ENCODE measurements at regions not wholly inside any gene's neighbourhood (a gene's known extent, or its start where the extent isn't known, plus 50 kb on each side); places are given as distances from the start of the nearest gene placed in this dataset.

DNA sequence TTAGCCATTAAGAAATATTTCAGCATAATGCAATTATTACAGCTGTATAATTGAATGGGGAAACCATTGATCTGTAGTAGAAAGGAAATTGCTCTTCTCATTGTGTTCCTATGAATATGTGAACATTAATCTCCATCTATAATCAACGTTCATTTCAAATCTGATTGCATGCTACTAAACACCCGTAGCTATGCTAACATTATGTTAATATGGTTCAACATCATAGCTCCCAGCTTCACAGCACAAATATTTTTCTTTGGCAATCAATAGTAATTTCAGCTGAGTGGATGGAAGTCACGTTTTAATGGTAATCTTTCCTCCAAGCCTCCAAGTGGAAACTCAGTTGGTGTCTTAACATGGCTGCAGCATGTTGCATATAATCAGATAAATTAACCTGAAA, 454.4 kb downstream of the MAFB start:
- no peaks in the 10 kb centered on the region for H3K9me3 ChIP-seq
- TF ChIP-seq EP300 (IDR thresholded peaks at IDR 0.05) (no peak), CTCF (IDR thresholded peaks at IDR 0.05) (no peak), POLR2A (IDR thresholded peaks at IDR 0.05) (no peak), POLR2AphosphoS5 (IDR thresholded peaks at IDR 0.05) (no peak)
- H3K27ac ChIP-seq = no peak overlapping the region
- no peak for DNase-seq (ENCODE audit: low spot score in 2 of 2)
- H3K4me3 ChIP-seq = no peak overlapping the region
- H3K4me1 ChIP-seq = peaks cover 7% of the 10 kb centered on the region
- no peaks in the 10 kb centered on the region for H3K27me3 ChIP-seq
- WGBS = 71% methylated on average over 3 of the region's 3 CpGs
- H3K36me3 ChIP-seq = no peaks in the 10 kb centered on the region

DNA sequence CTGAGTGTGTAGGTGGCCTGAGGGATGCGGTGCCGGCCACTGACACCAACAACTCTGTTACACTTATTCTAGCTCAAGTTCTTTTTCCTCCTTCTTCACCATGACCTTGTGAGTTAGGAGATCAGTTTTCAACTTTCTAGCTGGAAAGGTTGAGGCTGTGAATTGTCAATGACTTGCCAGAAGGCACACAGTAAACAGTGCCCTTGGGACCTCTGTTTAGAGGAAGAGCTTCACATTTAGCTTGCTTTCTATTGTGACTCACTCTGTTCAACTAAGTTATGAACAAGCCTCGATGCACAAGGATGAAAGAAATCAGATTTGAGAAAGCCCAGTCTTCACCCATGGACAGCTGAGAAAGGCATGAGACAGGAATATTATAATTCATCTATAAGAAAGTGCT, 455.6 kb downstream of the MAFB start:
- Histone ChIP-seq H3K9me3 (no peaks in the 10 kb centered on the region), H3K27ac (no peak overlapping the region), H3K36me3 (no peaks in the 10 kb centered on the region), H3K4me1 (peaks cover 7% of the 10 kb centered on the region), H3K4me3 (no peak overlapping the region), H3K27me3 (no peaks in the 10 kb centered on the region)
- 41% methylated on average over 3 of the region's 3 CpGs for WGBS
- no peak for TF ChIP-seq POLR2AphosphoS5 (IDR thresholded peaks at IDR 0.05)
- no peak for TF ChIP-seq POLR2A (IDR thresholded peaks at IDR 0.05)
- TF ChIP-seq EP300 (IDR thresholded peaks at IDR 0.05) = no peak
- no peak for TF ChIP-seq CTCF (IDR thresholded peaks at IDR 0.05)
- DNase-seq (ENCODE audit: low spot score in 2 of 2) = no peak

DNA sequence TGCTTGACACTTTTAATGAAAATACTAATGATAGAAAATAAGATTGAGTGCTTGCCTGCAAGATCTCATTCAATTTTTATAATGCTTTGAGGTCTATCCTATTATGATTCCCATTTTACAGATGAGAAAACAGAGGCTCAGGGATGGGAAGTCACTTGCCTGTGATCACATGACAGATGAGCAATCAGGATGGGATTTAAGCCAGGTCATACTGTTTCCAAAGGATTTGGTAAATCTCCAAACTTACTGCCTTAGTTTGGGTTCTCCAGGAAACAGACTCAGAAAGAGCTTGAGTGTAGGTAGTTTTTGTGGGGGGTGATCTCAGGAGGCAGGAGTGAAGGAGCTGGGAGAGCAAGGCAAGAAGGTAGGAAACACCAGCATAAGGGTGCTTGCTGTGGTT, 456.3 kb downstream of the MAFB start:
- H3K4me1 ChIP-seq = peaks cover 7% of the 10 kb centered on the region
- DNase-seq (ENCODE audit: low spot score in 2 of 2) = no peak
- H3K36me3 ChIP-seq = no peaks in the 10 kb centered on the region
- H3K4me3 ChIP-seq = no peak overlapping the region
- no peaks in the 10 kb centered on the region for H3K9me3 ChIP-seq
- TF ChIP-seq POLR2AphosphoS5 (IDR thresholded peaks at IDR 0.05) (no peak), EP300 (IDR thresholded peaks at IDR 0.05) (no peak), CTCF (IDR thresholded peaks at IDR 0.05) (no peak), POLR2A (IDR thresholded peaks at IDR 0.05) (no peak)
- no peaks in the 10 kb centered on the region for H3K27me3 ChIP-seq
- H3K27ac ChIP-seq = no peak overlapping the region

- no peak for DNase-seq (ENCODE audit: low spot score in 2 of 2)
- Histone ChIP-seq H3K4me3 (no peak overlapping the region), H3K4me1 (peaks cover 7% of the 10 kb centered on the region), H3K27me3 (no peaks in the 10 kb centered on the region), H3K9me3 (no peaks in the 10 kb centered on the region), H3K27ac (no peak overlapping the region), H3K36me3 (no peaks in the 10 kb centered on the region)
- TF ChIP-seq POLR2A (IDR thresholded peaks at IDR 0.05) = no peak
- TF ChIP-seq EP300 (IDR thresholded peaks at IDR 0.05) = no peak
- no peak for TF ChIP-seq CTCF (IDR thresholded peaks at IDR 0.05)
- TF ChIP-seq POLR2AphosphoS5 (IDR thresholded peaks at IDR 0.05) = no peak
- WGBS = 80% methylated on average over 1 of the region's 1 CpG
Measured at GRCh38 chr20:40232273-40232672, 456.8 kb downstream of the MAFB start.

GRCh38 chr20:40230486-40230885, 458.6 kb downstream of the MAFB start:
- DNase-seq (ENCODE audit: low spot score in 2 of 2) = no peak
- H3K27me3 ChIP-seq = no peaks in the 10 kb centered on the region
- no peak for TF ChIP-seq POLR2AphosphoS5 (IDR thresholded peaks at IDR 0.05)
- TF ChIP-seq CTCF (IDR thresholded peaks at IDR 0.05) = no peak
- TF ChIP-seq EP300 (IDR thresholded peaks at IDR 0.05) = no peak
- no peak for TF ChIP-seq POLR2A (IDR thresholded peaks at IDR 0.05)
- H3K36me3 ChIP-seq = no peaks in the 10 kb centered on the region
- no peaks in the 10 kb centered on the region for H3K9me3 ChIP-seq
- peaks cover 7% of the 10 kb centered on the region for H3K4me1 ChIP-seq
- H3K4me3 ChIP-seq = no peak overlapping the region
- H3K27ac ChIP-seq = no peak overlapping the region
